Brain microvascular endothelial cell (primary cell): ENCODE measurements at regions not wholly inside any gene's neighbourhood (a gene's known extent, or its start where the extent isn't known, plus 50 kb on each side); places are given as distances from the start of the nearest gene placed in this dataset.

ENCODE experiments used
- DNase-seq: peaks from one replicate; pipeline ENCODE4 v3.0.0-alpha.2; 2020
- H3K27ac ChIP-seq: fragments of 250-450 bp; sonication (Bioruptor Pico); 2 replicates; pipeline ENCODE4 v1.5.1; 2020; ENCODE audit warnings: mild to moderate bottlenecking, moderate library complexity
- H3K27me3 ChIP-seq: fragments of 250-450 bp; sonication (Bioruptor Pico); replicated peaks from 2 replicates; pipeline ENCODE4 v1.5.1; 2020; ENCODE audit warnings: mild to moderate bottlenecking
- H3K36me3 ChIP-seq: fragments of 250-450 bp; sonication (Bioruptor Pico); replicated peaks from 2 replicates; pipeline ENCODE4 v1.5.1; 2020; ENCODE audit warnings: mild to moderate bottlenecking
- H3K4me3 ChIP-seq: 2 replicates; pipeline ENCODE4 v1.5.1; 2011; ENCODE audit warnings: low read depth, mild to moderate bottlenecking, control low read depth, low read length, moderate library complexity
- CTCF ChIP-seq: IDR thresholded peaks from 2 replicates; pipeline ENCODE4 v1.5.1; 2011; ENCODE audit warnings: low read depth, mild to moderate bottlenecking, moderate library complexity, low read length, control low read depth, inconsistent platforms; ENCODE audit errors: missing control alignments
- in situ Hi-C: cut with HindIII; loops from 2 replicates; pipeline ENCODE4 v1.10.0; 2017; ENCODE audit warnings: low sequenced_read_pairs, low pct_ligation_motif_present

GRCh38 chr2:234430871-234431270 is 66.0 kb downstream of the ARL4C start:
- Histone ChIP-seq H3K36me3 (no peaks in the 10 kb centered on the region), H3K27ac (no peak overlapping the region), H3K4me3 (no peak overlapping the region), H3K27me3 (no peaks in the 10 kb centered on the region)
- TF ChIP-seq CTCF: no peak
- no peak for DNase-seq
- in situ Hi-C loops: no loop called here

- no peaks in the 10 kb centered on the region for H3K27me3 ChIP-seq
- H3K27ac ChIP-seq: no peak overlapping the region
- in situ Hi-C loops: no loop called here
- H3K4me3 ChIP-seq: no peak overlapping the region
- no peaks in the 10 kb centered on the region for H3K36me3 ChIP-seq
- DNase-seq: no peak
- no peak for TF ChIP-seq CTCF
These were observed 67.6 kb downstream of the ARL4C start for GRCh38 chr2:234429265-234429664.

- H3K36me3 ChIP-seq: no peaks in the 10 kb centered on the region
- DNase-seq: peak; percentile 94
- no peak for TF ChIP-seq CTCF
- H3K27ac ChIP-seq: peak overlapping the region; percentile 79
- H3K4me3 ChIP-seq: no peak overlapping the region
- in situ Hi-C loops: no loop called here
- H3K27me3 ChIP-seq: no peaks in the 10 kb centered on the region
These were observed 69.5 kb downstream of the ARL4C start for GRCh38 chr2:234427081-234428061.

- in situ Hi-C loops: no loop called here
- TF ChIP-seq CTCF: no peak
- Histone ChIP-seq H3K27me3 (no peaks in the 10 kb centered on the region), H3K27ac (no peak overlapping the region), H3K36me3 (no peaks in the 10 kb centered on the region), H3K4me3 (no peak overlapping the region)
- no peak for DNase-seq
These were observed 70.3 kb downstream of the ARL4C start for GRCh38 chr2:234426616-234427015.

GRCh38 chr2:234425639-234426603 is 71.0 kb downstream of the ARL4C start:
- Histone ChIP-seq H3K27ac (no peak overlapping the region), H3K27me3 (no peaks in the 10 kb centered on the region), H3K4me3 (no peak overlapping the region), H3K36me3 (no peaks in the 10 kb centered on the region)
- in situ Hi-C loops: no loop called here
- TF ChIP-seq CTCF: no peak
- DNase-seq: no peak
